CD4-positive, alpha-beta T cell treated with Interleukin-4 for 1 hour (primary cell): ENCODE measurements at regions not wholly inside any gene's neighbourhood (a gene's known extent, or its start where the extent isn't known, plus 50 kb on each side); places are given as distances from the start of the nearest gene placed in this dataset.
"Not testable (repeated sequence)": the region's sequence is repeated elsewhere in the genome, so short reads cannot be mapped to it uniquely, and the experiment has no call there.

Experiments
- DNase-seq, 2 donors: peaks; one replicate each; pipeline ENCODE4 v3.0.0-alpha.2; 2020 to 2022

GRCh38 chr3:195669310-195669709 is 51.5 kb upstream of the MUC20 start:
- not testable (repeated sequence) for DNase-seq

GRCh38 chr3:195668131-195668766 is 52.5 kb upstream of the MUC20 start:
- DNase-seq, result not testable (repeated sequence)

- not testable (repeated sequence) for DNase-seq
Measured at GRCh38 chr3:195665311-195665710, 55.5 kb upstream of the MUC20 start.

- DNase-seq, result not testable (repeated sequence)
Measured at GRCh38 chr3:195664131-195664530, 56.6 kb upstream of the MUC20 start.

- not testable (repeated sequence) for DNase-seq
Measured at GRCh38 chr3:195659136-195659533, 61.6 kb upstream of the MUC20 start.

GRCh38 chr3:195658381-195659135 is 62.2 kb upstream of the MUC20 start:
- DNase-seq, result peak in 1 of 2 donors; percentile 31

GRCh38 chr3:195657475-195658372 is 63.1 kb upstream of the MUC20 start:
- peak; percentile 92 to 96 for DNase-seq

GRCh38 chr3:195656091-195656490 is 64.7 kb upstream of the MUC20 start:
- DNase-seq, result not testable (repeated sequence)

GRCh38 chr3:195654746-195655145 is 66.0 kb upstream of the MUC20 start:
- DNase-seq, result not testable (repeated sequence)

- DNase-seq, result not testable (repeated sequence)
Measured at GRCh38 chr3:195654138-195654537, 66.6 kb upstream of the MUC20 start.

GRCh38 chr3:195653641-195654040 is 67.1 kb upstream of the MUC20 start:
- DNase-seq, result peak; percentile 28 to 42

- not testable (repeated sequence) for DNase-seq
Measured at GRCh38 chr3:195647912-195648702, 64.4 kb upstream of the APOD start.

GRCh38 chr3:195645872-195646271 is 62.1 kb upstream of the APOD start:
- not testable (repeated sequence) for DNase-seq

GRCh38 chr3:195643245-195643644 is 59.5 kb upstream of the APOD start:
- not testable (repeated sequence) for DNase-seq

- DNase-seq, result not testable (repeated sequence)
Measured at GRCh38 chr3:195642311-195642710, 58.6 kb upstream of the APOD start.

GRCh38 chr3:195638456-195638855 is 54.7 kb upstream of the APOD start:
- not testable (repeated sequence) for DNase-seq

GRCh38 chr3:195637473-195638233 is 53.9 kb upstream of the APOD start:
- DNase-seq, result not testable (repeated sequence)

- not testable (repeated sequence) for DNase-seq
Measured at GRCh38 chr3:195637011-195637410, 53.3 kb upstream of the APOD start.

- not testable (repeated sequence) for DNase-seq
Measured at GRCh38 chr3:195635898-195636685, 52.4 kb upstream of the APOD start.

GRCh38 chr3:195635262-195635873 is 51.6 kb upstream of the APOD start:
- not testable (repeated sequence) for DNase-seq
